ENCODE measurements at regions not wholly inside any gene's neighbourhood (a gene's known extent, or its start where the extent isn't known, plus 50 kb on each side); places are given as distances from the start of the nearest gene placed in this dataset.
"Not testable (repeated sequence)": the region's sequence is repeated elsewhere in the genome, so short reads cannot be mapped to it uniquely, and the experiment has no call there.

GRCh38 chr7:88576720-88577119, 182.8 kb upstream of the ZNF804B start:
- Histone ChIP-seq H3K4me1 (no peaks in the 10 kb centered on the region), H3K4me3 (no peak overlapping the region), H3K36me3 (no peaks in the 10 kb centered on the region), H3K27ac (no peak overlapping the region), H3K27me3 (no peaks in the 10 kb centered on the region), H3K9me3 (no peaks in the 10 kb centered on the region)
- no peak for ATAC-seq
- TF ChIP-seq, protein P1, sequence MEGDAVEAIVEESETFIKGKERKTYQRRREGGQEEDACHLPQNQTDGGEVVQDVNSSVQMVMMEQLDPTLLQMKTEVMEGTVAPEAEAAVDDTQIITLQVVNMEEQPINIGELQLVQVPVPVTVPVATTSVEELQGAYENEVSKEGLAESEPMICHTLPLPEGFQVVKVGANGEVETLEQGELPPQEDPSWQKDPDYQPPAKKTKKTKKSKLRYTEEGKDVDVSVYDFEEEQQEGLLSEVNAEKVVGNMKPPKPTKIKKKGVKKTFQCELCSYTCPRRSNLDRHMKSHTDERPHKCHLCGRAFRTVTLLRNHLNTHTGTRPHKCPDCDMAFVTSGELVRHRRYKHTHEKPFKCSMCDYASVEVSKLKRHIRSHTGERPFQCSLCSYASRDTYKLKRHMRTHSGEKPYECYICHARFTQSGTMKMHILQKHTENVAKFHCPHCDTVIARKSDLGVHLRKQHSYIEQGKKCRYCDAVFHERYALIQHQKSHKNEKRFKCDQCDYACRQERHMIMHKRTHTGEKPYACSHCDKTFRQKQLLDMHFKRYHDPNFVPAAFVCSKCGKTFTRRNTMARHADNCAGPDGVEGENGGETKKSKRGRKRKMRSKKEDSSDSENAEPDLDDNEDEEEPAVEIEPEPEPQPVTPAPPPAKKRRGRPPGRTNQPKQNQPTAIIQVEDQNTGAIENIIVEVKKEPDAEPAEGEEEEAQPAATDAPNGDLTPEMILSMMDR (IDR thresholded peaks at IDR 0.05), result no peak
- TF ChIP-seq POLR2A (IDR thresholded peaks at IDR 0.05), result no peak
- DNase-seq, result no peak
- intact Hi-C loops (cut with DNase I), result no loop called here
- 56 to 69% (median 61%) methylated on average over 2 of the region's 2 CpGs for WGBS, 4 donors

- H3K9me3 ChIP-seq, result no peaks in the 10 kb centered on the region
Observed at GRCh38 chr7:88566162-88566729, 193.3 kb upstream of the ZNF804B start.

GRCh38 chr7:88565401-88565800, 194.1 kb upstream of the ZNF804B start:
- H3K27ac ChIP-seq, result no peak overlapping the region
- DNase-seq, result no peak
- H3K4me3 ChIP-seq, result no peak overlapping the region
- ATAC-seq, result no peak
- no peaks in the 10 kb centered on the region for H3K9me3 ChIP-seq
- H3K4me1 ChIP-seq, result no peaks in the 10 kb centered on the region
- intact Hi-C loops (cut with DNase I), result no loop called here
- no peaks in the 10 kb centered on the region for H3K36me3 ChIP-seq
- H3K27me3 ChIP-seq, result no peaks in the 10 kb centered on the region
- WGBS, 4 donors, result 94 to 96% (median 94%) methylated on average over 9 of the region's 9 CpGs
- TF ChIP-seq, protein P1 (IDR thresholded peaks at IDR 0.05), result no peak
- no peak for TF ChIP-seq POLR2A (IDR thresholded peaks at IDR 0.05)

More at GRCh38 chr7:88566162-88566729, 193.3 kb upstream of the ZNF804B start:
- H3K27me3 ChIP-seq, result no peaks in the 10 kb centered on the region
- no peaks in the 10 kb centered on the region for H3K4me1 ChIP-seq
- H3K4me3 ChIP-seq, result no peak overlapping the region
- H3K36me3 ChIP-seq, result no peaks in the 10 kb centered on the region
- WGBS, 4 donors, result 52 to 69% (median 64%) methylated on average over 6 of the region's 6 CpGs
- no peak for ATAC-seq
- intact Hi-C loops (cut with DNase I), result no loop called here
- TF ChIP-seq, protein P1 (IDR thresholded peaks at IDR 0.05), result no peak
- TF ChIP-seq POLR2A (IDR thresholded peaks at IDR 0.05), result no peak
- DNase-seq, result no peak
- no peak overlapping the region for H3K27ac ChIP-seq

DNA sequence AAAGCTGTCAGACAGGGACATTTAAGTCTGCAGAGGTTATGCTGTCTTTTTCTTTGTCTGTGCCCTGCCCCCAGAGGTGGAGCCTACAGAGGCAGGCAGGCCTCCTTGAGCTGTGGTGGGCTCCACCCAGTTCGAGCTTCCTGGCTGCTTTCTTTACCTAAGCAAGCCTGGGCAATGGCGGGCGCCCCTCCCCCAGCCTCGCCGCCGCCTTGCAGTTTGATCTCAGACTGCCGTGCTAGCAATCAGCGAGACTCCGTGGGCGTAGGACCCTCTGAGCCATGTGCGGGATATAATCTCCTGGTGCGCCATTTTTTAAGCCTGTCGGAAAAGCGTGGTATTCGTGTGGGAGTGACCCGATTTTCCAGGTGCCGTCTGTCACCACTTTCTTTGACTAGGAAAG, 203.1 kb upstream of the ZNF804B start:
- ATAC-seq; intact Hi-C loops (cut with DNase I); H3K27ac ChIP-seq; H3K9me3 ChIP-seq; H3K4me3 ChIP-seq; DNase-seq; H3K27me3 ChIP-seq; H3K4me1 ChIP-seq; H3K36me3 ChIP-seq: not testable (repeated sequence)
- 92 to 97% (median 95%) methylated on average over 14 to 17 of the region's 17 CpGs for WGBS, 4 donors

GRCh38 chr7:88554847-88555246, 204.7 kb upstream of the ZNF804B start:
- H3K4me1 ChIP-seq; H3K4me3 ChIP-seq; DNase-seq; intact Hi-C loops (cut with DNase I); ATAC-seq; H3K27me3 ChIP-seq; H3K9me3 ChIP-seq; H3K36me3 ChIP-seq; H3K27ac ChIP-seq: not testable (repeated sequence)
- 83 to 87% (median 85%) methylated on average over 4 of the region's 4 CpGs for WGBS, 4 donors
